Stimulated activated CD8-positive, alpha-beta memory T cell treated with anti-CD3 and anti-CD28 coated beads, Interleukin-12 subunit alpha, Interleukin-12 subunit beta, amount 100 ng/mL, for 24 hours (primary cell): ENCODE measurements at regions not wholly inside any gene's neighbourhood (a gene's known extent, or its start where the extent isn't known, plus 50 kb on each side); places are given as distances from the start of the nearest gene placed in this dataset.
A peak's percentile ranks its signal among the peaks of the same experiment; 100 is the strongest.

Experiments
- DNase-seq: peaks from one replicate; pipeline ENCODE4 v3.0.0-alpha.2; 2020; ENCODE audit errors: extremely low read depth

DNA sequence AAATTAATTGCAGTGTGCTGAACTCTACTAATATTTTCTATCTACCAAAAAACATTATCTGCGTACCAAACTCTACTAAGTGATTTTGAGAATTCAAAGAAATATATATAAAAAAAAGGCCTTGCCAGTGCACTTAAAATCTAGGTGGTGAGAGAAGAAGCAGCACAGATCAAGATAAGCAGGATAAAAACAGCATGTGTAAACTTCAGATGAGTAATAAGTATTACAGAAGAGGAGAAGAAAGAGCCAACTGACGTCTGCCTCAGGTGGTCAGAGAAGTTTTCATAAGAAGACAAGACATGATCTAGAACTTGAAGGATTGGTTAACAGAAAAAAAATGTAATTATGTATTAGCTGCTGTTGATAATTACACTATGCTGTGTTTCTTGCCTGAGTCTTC lies 166.4 kb downstream of the DUSP6 start:
- DNase-seq: no peak

DNA sequence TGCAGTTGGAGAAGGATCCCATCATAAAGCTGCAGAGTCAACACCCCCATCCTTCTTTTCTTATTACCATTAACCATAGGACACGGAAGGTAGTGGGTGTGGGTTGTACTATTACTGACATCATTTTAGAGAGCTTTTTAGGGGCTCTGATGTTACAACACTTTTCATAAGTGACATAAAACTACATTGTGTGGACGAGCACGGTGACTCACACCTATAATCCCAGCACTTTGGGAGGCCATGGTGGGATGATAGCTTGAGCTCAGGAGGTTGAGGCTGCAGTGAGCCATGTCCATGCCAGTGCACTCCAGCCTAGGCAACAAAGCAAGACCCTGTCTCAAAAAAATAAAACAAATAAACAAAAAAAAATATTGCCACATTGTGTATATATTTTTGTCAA lies 167.1 kb downstream of the DUSP6 start:
- DNase-seq: no peak

DNA sequence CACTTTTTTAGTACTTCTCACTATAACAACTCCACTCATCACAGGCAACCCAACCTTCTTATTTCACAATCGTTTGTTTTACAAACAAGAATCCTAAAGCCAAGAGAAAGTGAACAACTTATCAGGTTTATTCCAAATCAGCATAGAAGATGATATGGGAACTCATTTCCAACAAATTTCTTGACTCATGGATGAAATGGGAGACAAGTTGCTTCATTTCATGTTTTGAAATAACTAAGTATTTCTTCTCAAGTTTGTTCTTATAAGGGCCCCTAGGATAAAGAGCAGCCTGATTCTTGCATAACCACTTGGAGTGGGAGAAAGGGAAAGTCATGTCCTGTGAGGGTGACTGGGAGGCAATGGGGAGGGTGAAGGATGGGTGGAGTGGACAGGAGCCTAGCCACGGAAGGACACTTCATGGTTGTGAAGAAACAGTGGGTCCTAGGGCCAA lies 168.3 kb downstream of the DUSP6 start:
- DNase-seq: no peak

DNA sequence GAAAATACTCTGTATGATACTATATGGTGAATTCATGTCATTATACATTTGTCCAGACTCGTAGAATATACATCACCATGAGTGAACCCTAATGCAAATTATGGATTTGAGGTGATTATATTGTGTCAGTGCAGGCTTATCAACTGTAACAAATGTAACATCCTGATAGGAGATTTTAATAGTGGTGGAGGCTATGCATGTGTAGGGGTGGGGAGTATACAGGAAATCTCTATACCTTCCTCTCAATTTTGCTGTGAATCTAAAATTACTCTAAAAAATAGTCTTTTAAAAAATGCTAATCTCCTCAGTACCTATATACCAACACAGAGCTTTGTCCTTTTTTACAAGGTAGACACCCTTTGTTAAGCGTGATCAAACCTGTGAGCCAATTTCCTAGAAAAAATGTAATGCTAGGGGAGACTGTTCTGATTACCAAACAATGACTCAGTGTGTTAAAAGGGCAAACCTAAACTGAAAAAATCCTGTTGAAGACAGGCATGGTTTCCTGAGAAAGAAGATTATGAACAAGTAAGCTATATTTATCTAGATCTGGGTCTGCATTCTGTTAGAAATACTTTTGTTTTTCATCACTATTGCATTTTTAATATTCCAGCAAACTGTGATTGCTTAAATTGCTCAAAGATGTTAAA lies 170.9 kb downstream of the DUSP6 start:
- DNase-seq: no peak

DNA sequence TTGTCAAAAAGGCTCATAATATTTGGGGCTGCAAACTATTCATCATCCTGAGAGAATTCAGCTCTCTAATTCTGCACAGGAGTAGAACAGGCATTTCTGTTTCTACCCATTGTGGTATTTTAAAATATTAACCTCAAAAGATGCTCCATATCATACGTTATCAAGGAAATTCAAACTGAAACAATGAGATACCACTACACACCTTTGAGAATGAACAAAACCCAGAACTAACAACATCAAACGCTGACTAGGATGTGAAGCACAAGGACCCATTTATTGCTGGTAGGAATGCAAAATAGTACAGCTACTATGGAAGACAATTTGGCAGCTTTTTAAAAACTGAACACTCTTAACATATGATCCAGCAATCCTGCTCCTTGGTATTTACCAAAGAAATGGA lies 171.8 kb downstream of the DUSP6 start:
- no peak for DNase-seq

DNA sequence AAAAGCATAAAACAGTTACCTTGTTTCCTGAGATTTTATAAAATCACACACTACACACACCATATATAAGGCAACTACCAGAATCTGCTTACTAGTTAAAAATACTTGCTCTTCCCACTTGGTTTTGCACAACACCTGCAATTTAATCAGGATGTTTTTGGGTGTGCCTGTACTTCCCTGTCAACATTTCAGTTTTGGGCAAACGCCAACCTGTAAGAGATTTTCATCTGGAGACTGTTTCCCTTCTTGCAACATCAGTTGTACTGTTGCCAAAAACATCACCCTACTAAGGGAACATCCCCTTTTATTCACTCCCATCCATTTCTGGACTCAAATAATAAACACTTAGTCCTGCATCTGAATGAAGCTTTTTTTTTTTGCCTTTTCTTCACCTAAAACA lies 172.3 kb downstream of the DUSP6 start:
- DNase-seq: no peak

DNA sequence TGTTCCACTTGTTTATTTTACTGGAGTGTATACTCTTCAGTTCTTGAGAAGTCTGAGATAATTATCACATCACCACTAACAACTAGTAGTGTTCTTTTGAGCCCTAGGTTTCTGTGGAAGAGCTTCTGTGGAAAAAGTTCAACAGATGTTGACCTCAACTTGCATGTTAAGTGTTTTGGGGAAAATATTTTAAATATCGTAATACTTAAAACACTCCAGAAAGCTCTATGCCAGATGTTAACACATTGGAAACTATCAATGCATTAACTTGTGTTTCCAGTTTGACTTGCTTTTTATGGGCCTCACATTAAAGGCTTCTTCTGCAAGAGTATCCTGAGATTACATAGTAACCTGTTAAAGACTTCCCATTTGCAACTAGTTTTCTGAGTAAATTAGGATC lies 173.1 kb downstream of the DUSP6 start:
- DNase-seq: no peak

DNA sequence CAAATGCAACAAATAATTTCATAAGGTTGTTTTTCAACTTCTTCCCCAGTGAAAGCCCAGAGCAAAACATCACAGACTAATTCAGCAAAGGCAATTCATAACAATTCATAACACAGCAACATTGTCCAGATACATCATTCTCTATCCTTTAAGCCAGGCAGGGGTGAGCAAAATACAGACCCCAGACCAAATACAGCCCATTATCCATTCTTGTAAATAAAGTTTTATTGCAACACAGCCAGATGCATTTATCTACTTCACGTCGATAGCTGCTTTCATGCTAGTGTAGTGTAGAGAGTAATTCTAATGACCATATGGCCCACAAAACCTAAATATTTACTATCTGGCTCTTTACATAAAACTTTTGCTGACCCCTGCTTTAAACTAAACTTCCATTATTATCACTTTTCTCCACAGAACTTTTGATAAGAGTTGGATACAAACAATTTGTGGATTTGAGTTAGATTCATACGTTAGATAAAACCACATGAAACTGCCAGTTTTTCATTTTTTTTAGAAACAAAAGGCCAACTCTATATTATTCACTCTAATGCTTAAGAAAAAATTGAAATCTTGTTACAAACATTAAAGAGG lies 174.4 kb downstream of the DUSP6 start:
- DNase-seq: no peak

DNA sequence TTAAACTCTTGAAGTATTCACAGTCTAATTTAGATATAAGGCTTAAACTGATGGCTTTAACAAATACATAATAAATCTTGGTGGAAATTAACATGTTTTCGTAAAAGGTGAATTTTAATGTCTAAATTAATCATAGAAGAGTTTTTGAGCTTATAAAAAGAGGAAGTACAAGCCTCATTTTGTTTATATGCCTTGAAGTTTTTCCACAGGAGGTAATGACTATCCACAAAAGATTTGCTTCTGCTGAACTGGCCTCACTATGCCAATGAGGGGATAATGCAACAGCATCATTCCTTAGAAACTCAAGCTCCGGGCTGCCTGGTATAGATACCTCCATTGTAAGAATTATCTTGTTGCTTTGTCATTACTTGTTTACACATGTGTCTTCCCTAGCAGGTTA lies 175.6 kb downstream of the DUSP6 start:
- no peak for DNase-seq

DNA sequence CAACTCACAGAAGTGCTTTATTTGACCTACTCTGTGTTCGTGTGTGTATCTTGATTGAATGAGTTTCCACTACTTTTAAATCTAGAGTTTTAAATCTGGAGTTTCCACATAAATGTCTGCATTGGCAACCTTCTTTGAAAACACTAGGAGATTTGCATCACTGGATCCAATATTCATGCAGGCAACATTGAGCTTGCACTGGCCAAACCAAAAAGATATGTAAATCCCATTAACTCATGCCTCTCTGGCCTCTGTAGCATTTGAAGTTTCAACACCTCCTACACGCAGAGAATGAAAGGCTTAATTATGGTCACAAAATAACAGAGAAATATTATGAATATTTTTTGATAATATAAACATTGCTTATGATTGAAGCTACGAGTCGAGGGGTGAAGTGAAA lies 178.6 kb downstream of the DUSP6 start:
- DNase-seq: no peak

DNA sequence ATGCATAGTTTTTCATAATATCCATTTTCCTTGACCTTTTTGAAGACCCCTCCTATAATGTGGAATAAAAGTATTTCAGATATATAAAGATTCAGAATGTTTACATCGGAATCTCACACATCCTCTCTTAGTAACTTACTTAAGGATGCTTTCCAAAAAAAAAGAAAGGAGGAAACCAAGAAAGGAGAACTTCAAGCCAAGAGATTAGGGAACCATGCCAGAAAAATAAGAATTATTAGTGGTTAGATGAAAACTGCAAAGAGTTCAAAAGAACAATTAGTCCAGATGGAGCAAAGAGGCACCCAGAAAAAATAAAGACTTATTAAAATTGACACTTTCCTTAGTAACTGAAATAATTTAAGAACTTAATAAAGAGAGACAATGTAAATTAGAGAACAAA lies 179.2 kb downstream of the DUSP6 start:
- DNase-seq: no peak

DNA sequence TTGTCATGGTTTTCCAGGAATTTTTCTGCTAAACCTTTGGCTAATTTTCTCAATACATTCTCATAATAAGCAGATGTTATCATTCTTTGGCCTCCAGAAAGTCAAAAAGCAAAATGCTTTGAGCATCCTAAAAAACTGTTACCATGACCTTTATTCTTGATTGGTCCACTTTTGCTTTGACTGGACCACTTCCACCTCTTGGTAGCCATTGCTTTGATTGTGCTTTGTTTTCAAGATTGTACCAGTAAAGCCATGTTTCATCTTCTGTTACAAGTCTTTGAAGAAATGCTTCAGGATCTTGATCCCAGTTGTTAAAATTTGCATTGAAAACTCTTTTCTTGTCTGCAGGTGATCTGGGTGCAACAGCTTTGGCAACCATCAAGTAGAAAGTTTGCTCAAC lies 180.1 kb downstream of the DUSP6 start:
- DNase-seq: no peak

DNA sequence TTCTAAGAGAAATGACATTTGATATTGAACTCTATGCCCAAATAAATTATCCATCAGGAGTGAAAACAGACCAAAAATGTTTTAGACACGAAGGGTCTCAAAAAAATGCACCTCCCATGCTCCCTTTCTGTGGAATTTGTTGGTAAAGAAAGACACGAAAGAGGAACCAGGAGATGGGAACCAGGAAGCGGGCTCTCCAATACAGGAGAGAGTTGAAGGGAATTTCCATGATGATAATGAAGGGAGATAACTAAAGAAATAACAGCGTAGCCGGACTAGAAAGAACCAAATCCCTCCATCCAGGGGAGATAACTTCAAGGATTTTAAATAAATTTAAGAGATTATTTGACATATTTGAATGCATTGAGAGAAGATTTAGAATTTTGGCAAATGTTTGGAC lies 183.0 kb downstream of the DUSP6 start:
- no peak for DNase-seq

DNA sequence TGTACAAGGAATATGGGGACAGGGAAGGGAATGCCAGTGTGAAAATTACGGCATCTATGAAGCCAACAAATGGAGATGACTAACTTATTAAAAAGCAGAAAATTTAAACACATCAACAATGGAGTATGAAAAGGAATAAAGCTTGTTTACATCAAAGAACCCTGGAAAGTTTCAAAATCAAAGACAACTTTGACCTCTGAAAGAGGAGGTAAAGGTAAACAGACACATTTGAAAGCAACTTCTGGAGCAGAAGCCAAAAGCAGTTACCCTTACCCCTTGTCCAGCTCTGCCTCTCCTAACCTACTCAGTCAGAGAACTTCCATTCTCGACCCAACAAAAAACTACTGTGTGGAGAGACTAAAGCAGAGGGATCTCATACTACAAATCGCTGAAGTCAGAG lies 184.3 kb downstream of the DUSP6 start:
- no peak for DNase-seq

DNA sequence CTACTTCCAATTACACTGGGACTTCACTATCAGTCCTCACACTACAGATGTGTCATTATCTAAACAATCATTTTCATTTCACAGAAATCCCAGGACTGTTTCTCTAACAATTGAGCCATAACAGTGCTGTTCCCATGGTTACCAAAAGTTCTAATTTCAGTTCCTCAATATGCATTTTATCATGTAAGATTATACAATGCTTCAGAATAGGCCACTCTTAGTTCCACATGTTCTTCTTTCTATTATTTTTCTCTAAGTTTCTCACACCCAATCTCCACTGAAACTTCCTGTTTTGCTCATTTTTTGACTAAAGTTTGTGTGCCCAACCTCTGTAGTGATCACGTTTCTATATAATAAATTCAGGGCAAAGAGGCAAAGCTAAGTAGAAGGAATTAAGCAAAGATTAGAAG lies 185.8 kb downstream of the DUSP6 start:
- no peak for DNase-seq

DNA sequence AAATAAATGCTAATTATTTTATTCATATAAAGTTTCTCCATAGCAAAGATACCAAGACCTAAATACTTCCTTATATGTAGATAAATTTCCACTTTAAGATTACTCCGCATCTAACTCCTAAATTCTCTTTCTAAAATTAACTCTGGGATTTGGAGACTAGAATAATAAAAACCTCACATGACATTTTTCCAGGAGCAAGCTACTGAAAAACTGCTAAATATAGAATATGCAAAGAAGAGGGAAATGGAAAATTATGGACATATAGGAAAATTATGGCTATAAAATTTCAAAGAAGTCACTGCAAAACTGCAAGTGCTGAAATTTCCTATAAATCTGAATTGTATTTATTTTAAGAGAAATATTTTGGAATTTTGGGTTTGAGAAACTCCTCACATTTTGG lies 186.2 kb downstream of the DUSP6 start:
- DNase-seq: no peak

DNA sequence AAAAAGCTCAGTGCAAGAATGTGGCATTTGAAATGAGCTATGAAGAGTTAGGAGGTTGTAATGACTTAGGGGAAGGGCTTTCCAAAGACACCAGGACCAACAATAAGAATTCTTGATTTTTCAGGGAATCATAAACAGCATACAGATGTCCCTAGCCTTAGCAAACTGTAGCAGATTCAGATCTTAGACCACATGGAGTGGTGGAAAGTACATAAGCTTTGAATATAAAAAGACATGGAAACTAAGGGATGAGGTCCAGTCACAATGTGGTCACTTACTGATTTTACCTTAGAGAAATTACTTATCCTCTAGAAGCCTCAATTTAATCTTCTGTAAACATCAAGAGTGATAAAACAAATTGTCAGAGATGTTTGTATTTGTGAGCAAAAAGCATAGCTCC lies 186.6 kb downstream of the DUSP6 start:
- DNase-seq: no peak

DNA sequence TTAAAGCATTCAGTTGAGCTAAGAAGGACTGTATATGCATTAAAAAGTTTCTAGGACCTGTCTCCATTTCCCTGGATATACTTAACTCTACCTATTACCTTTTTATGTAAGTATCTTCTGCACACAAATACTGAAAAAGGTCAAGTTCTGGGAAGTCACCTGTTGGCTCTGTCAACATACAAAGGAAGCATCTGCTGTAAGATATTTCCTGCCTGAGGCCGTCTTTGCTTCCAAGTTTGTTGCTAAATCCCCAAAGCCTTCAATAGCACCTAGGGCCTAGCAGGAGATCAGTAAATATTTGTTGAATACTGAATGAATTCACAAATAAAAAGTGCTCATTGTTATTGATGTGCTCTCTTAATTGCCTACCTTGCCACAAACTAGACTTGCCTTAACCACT lies 188.4 kb downstream of the DUSP6 start:
- no peak for DNase-seq

DNA sequence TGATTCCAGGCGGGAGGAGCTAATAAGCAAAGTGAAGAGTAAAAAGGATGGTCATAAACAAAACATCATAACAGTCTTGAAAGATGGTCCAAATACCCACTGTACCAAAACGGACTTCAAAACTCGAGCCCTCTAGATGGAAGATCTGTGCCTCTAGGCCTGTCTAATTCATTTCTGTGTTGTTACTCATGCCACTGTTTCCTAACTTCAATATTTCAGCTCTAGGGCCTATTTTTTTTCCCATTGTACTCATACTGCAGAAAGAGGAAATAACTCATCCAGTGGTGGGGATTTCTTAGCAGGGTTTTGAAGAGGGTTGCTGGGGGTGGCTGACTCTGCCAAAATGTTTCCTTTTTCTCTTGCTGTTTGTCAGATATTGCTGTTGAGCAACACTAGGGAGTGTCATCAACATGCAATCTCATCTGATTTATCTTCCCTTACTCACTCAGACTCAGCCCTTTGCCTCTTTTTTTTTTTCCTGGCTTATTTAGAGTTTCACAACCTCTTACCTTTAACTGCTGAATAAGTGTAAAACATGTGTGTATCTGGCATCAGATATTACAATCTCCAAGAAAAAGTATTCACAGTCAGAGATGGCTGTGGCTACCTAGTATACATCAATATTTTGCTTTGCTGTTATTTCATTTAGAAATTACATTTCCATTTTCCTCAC lies 189.6 kb downstream of the DUSP6 start:
- DNase-seq: peak; percentile 42

DNA sequence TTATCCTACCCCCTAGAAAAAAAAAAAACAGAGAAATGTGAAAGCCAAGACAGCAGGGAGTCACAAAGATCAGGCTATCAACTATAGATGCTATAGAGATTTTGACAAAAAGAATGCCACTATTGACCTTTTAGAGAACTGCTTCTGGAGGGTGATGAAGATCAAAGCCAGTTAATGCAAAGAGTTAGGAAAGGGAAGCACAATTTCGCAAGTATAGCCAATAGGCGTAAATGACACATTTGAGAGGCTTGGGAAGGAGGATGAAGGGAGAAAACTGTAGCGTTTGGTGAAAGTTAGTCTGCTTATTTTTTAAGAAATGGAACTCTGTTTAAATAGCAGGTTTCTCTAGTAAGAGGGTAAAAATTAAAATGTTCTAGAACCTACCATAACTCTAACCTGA lies 190.7 kb downstream of the DUSP6 start:
- DNase-seq: no peak

DNA sequence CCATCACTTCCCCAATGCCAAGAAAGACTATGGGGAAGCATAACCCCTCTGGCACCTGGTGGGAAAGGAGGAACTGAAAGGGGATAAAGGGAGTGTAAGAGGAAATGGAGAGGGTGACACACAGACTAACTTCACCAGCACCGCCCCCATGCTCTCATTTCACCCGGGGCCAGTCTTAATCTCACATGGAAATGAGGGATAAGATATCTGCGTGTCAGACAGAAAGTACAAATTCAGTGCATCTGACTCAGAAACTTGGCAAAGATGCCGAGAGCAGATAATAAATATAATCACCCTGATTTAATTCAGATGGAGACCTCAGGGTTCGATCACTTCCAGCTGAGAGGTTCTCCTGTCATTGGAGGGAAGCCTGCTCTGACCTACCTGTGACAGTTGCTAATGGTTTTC lies 191.6 kb downstream of the DUSP6 start:
- DNase-seq: peak; percentile 21

DNA sequence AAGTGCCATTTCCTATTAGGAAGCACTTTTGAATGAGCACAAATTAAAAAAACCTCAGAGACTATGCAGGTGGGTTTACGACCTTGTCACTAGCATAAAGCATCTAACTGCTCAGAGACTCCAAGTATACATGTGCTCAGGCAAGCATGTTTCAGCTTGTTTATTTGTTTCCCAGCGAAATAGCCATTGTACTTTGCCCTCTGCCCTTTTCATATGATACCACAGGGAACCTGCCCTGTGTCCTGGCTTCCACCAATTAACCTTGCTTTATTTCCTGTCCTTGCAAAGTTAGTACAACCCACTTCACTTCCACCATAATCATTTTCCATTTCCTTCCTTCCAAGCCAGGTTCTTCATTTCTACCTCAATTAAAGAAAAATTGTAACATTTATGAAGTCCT lies 194.9 kb downstream of the DUSP6 start:
- no peak for DNase-seq

DNA sequence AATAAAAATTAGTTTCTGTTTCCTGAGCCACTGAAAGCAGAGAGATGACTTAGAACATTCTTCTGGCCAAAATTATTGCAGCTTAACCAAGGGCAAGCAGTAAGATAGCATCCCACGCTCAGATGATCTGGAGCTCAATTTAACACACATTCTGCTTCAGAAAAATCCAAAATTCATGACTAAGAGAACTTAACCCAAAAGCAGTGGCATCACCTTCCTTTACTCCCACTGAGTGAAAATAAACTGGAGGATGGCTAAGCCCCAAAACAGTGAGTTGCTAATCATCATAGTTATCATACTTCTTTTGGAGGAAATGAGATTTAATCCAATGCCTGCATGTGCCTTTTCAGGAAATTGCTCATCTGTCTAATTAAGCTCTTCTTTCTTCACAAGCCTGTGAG lies 195.4 kb downstream of the DUSP6 start:
- no peak for DNase-seq

DNA sequence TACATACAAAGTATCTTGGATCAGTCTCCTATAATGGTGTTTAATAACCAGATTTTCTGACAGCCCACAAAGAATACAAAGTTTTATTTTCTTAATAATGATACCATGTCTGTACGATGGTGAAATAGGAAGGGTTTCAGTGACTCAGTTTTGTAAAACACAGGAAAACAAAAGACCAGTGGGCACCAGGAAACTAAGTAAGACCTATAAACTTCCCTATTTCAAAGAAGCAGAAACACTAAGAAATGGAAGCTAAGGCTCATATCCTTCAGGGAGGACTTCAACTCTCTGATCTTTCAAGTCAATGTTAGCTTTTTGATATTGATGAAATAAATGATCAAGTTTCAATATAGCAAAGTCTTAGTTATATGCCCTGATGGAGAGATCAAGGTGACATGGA lies 196.0 kb downstream of the DUSP6 start:
- no peak for DNase-seq
